ENCODE measurements at regions not wholly inside any gene's neighbourhood (a gene's known extent, or its start where the extent isn't known, plus 50 kb on each side); places are given as distances from the start of the nearest gene placed in this dataset.

DNA sequence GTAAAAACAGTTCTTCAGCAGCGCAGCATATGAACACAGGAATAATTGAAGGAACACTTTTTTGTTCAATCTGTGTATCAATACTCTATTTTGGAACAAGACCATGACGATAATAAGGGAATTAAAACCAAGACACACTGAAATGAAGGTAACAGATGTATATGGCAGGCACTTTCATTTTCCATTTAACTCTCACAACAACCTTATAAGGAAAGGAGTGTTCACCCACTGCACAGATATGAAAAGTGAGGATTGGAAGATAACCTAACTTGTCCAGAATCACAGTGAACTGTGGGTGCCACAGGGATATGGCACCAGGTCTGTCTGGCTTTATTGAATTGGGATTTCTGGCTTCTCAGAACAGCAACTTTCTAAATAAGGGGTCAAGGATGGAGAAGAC, 153.3 kb downstream of the MID1IP1 start:
- TF ChIP-seq POLR2A (IDR thresholded peaks at IDR 0.05; ENCODE audit: low read depth, low read length) (no peak), POLR2AphosphoS5 (IDR thresholded peaks at IDR 0.05; ENCODE audit: low read depth, low read length) (no peak)

All from GM12892 (cell line).